ENCODE measurements at regions not wholly inside any gene's neighbourhood (a gene's known extent, or its start where the extent isn't known, plus 50 kb on each side); places are given as distances from the start of the nearest gene placed in this dataset.

- TF ChIP-seq ZNF532 (CRISPR knock-in tag; IDR thresholded peaks at IDR 0.05; ENCODE audit: borderline replicate concordance): no peak
- no peak for TF ChIP-seq E2F5 (CRISPR knock-in tag; IDR thresholded peaks at IDR 0.05)
- TF ChIP-seq ARID4B (CRISPR knock-in tag; IDR thresholded peaks at IDR 0.05; ENCODE audit: borderline replicate concordance): no peak
Measured at GRCh38 chr4:171590716-171591115, 222.5 kb upstream of the GALNTL6 start (continued).

GRCh38 chr4:171588764-171589163 is 224.4 kb upstream of the GALNTL6 start:
- ChIA-PET POLR2A (no interaction called here), CTCF (no interaction called here)
- Mint-ChIP-seq H3K36me3 (peaks cover 7% of the 10 kb centered on the region; the same call in 1 of the 2 replicates), H3K4me1 (peaks cover 33% of the 10 kb centered on the region), H3K4me3 (no peak overlapping the region), H3K27ac (no peak overlapping the region), H3K27me3 (ENCODE audit: low read depth) (no peaks in the 10 kb centered on the region), H3K9me3 (peaks cover 11% of the 10 kb centered on the region)
- TF ChIP-seq, protein P1, sequence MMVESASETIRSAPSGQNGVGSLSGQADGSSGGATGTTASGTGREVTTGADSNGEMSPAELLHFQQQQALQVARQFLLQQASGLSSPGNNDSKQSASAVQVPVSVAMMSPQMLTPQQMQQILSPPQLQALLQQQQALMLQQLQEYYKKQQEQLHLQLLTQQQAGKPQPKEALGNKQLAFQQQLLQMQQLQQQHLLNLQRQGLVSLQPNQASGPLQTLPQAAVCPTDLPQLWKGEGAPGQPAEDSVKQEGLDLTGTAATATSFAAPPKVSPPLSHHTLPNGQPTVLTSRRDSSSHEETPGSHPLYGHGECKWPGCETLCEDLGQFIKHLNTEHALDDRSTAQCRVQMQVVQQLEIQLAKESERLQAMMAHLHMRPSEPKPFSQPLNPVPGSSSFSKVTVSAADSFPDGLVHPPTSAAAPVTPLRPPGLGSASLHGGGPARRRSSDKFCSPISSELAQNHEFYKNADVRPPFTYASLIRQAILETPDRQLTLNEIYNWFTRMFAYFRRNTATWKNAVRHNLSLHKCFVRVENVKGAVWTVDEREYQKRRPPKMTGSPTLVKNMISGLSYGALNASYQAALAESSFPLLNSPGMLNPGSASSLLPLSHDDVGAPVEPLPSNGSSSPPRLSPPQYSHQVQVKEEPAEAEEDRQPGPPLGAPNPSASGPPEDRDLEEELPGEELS (CRISPR knock-in tag; IDR thresholded peaks at IDR 0.05): no peak
- TF ChIP-seq ZNF263 (CRISPR knock-in tag; IDR thresholded peaks at IDR 0.05; ENCODE audit: low read depth): no peak
- no peak for TF ChIP-seq JUN (CRISPR knock-in tag; IDR thresholded peaks at IDR 0.05)
- TF ChIP-seq JAZF1 (CRISPR knock-in tag; IDR thresholded peaks at IDR 0.05): no peak
- TF ChIP-seq SMAD4 (CRISPR knock-in tag; IDR thresholded peaks at IDR 0.05): no peak
- TF ChIP-seq, protein P2, sequence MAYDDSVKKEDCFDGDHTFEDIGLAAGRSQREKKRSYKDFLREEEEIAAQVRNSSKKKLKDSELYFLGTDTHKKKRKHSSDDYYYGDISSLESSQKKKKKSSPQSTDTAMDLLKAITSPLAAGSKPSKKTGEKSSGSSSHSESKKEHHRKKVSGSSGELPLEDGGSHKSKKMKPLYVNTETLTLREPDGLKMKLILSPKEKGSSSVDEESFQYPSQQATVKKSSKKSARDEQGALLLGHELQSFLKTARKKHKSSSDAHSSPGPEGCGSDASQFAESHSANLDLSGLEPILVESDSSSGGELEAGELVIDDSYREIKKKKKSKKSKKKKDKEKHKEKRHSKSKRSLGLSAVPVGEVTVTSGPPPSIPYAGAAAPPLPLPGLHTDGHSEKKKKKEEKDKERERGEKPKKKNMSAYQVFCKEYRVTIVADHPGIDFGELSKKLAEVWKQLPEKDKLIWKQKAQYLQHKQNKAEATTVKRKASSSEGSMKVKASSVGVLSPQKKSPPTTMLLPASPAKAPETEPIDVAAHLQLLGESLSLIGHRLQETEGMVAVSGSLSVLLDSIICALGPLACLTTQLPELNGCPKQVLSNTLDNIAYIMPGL (CRISPR knock-in tag; IDR thresholded peaks at IDR 0.05): no peak
- no peak for TF ChIP-seq PREB (CRISPR knock-in tag; IDR thresholded peaks at IDR 0.05; ENCODE audit: borderline replicate concordance)
- no peak for TF ChIP-seq RELA (CRISPR knock-in tag; IDR thresholded peaks at IDR 0.05; ENCODE audit: borderline replicate concordance)
- TF ChIP-seq ARID4B (CRISPR knock-in tag; IDR thresholded peaks at IDR 0.05; ENCODE audit: borderline replicate concordance): no peak
- TF ChIP-seq, protein P3, sequence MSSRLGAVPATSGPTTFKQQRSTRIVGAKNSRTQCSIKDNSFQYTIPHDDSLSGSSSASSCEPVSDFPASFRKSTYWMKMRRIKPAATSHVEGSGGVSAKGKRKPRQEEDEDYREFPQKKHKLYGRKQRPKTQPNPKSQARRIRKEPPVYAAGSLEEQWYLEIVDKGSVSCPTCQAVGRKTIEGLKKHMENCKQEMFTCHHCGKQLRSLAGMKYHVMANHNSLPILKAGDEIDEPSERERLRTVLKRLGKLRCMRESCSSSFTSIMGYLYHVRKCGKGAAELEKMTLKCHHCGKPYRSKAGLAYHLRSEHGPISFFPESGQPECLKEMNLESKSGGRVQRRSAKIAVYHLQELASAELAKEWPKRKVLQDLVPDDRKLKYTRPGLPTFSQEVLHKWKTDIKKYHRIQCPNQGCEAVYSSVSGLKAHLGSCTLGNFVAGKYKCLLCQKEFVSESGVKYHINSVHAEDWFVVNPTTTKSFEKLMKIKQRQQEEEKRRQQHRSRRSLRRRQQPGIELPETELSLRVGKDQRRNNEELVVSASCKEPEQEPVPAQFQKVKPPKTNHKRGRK (CRISPR knock-in tag; IDR thresholded peaks at IDR 0.05; ENCODE audit: borderline replicate concordance): no peak
- DNase-seq (ENCODE audit: low spot score): no peak
- no peak for ATAC-seq
